ENCODE measurements at regions not wholly inside any gene's neighbourhood (a gene's known extent, or its start where the extent isn't known, plus 50 kb on each side); places are given as distances from the start of the nearest gene placed in this dataset.

DNA sequence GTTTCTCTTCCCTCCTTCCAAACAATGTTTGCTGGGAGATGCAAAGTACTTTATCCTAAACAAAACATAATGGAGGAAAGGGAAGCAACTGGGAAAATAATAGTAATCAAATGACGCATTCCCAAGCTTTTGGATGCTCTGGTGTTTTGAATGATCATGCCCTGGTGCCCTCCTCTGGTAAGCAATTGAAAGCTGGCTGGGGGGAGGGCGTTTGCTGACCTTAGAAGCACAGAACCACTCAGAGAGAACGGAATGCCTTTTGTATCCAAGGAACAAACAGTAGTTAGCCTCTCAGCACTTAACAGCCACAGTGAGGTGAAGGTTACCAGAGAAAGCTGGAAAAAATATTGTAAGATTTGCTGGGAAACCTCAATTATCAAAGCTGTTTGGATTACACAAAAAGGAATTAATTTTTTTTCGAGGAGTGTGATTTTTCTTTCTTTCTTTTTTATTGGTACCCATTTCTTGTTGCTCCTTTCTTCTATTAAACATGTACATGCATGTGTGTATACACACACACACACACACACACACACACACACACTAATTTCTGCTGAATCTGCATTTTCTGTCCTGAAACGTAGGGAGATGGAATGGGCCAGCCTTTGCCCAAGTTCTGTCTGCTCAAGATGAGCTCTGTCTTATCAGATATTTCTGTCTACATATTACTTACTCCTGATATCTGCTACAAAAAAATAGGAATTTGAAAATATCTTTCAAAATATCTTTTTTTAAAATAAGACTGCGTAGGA is 155.8 kb upstream of the IGFBP7 start:
- in situ Hi-C loops (cut with HindIII; ENCODE audit: low sequenced_read_pairs), result no loop called here
- TF ChIP-seq, protein P1, sequence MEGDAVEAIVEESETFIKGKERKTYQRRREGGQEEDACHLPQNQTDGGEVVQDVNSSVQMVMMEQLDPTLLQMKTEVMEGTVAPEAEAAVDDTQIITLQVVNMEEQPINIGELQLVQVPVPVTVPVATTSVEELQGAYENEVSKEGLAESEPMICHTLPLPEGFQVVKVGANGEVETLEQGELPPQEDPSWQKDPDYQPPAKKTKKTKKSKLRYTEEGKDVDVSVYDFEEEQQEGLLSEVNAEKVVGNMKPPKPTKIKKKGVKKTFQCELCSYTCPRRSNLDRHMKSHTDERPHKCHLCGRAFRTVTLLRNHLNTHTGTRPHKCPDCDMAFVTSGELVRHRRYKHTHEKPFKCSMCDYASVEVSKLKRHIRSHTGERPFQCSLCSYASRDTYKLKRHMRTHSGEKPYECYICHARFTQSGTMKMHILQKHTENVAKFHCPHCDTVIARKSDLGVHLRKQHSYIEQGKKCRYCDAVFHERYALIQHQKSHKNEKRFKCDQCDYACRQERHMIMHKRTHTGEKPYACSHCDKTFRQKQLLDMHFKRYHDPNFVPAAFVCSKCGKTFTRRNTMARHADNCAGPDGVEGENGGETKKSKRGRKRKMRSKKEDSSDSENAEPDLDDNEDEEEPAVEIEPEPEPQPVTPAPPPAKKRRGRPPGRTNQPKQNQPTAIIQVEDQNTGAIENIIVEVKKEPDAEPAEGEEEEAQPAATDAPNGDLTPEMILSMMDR (IDR thresholded peaks at IDR 0.05; ENCODE audit: low read depth, low read length, missing control alignments), result no peak
- DNase-seq (ENCODE audit: low read depth), result no peak
- H3K4me3 ChIP-seq (ENCODE audit: low read depth, low read length), result no peak overlapping the region

DNA sequence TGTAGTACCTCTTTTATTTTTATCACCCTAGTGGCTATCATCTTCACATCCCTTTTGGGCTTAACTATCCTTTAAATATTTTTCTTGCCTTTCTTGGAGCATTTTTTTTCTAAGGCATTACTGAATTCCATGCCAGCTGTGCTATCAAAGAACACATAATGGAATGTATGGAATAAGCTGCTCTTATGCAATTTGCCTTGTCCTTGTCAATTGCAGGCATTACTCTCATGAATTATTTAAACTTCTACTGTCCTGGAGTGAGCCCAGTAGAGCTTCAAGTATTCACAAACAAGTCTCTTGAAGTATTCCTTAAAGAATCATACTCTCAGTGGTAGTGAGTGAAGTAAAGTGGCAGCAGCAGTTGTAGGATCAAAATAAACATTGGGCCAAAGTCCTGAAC is 144.6 kb upstream of the IGFBP7 start:
- in situ Hi-C loops (cut with HindIII; ENCODE audit: low sequenced_read_pairs), result no loop called here
- DNase-seq (ENCODE audit: low read depth), result no peak
- TF ChIP-seq, protein P1 (IDR thresholded peaks at IDR 0.05; ENCODE audit: low read depth, low read length, missing control alignments), result no peak
- H3K4me3 ChIP-seq (ENCODE audit: low read depth, low read length), result no peak overlapping the region

- TF ChIP-seq, protein P1 (IDR thresholded peaks at IDR 0.05; ENCODE audit: low read depth, low read length, missing control alignments), result no peak
- in situ Hi-C loops (cut with HindIII; ENCODE audit: low sequenced_read_pairs), result no loop called here
- peak; percentile 9 for DNase-seq (ENCODE audit: low read depth)
- H3K4me3 ChIP-seq (ENCODE audit: low read depth, low read length), result no peak overlapping the region
Measured at GRCh38 chr4:57249083-57249482, 138.9 kb upstream of the IGFBP7 start.

- in situ Hi-C loops (cut with HindIII; ENCODE audit: low sequenced_read_pairs), result no loop called here
- H3K4me3 ChIP-seq (ENCODE audit: low read depth, low read length), result no peak overlapping the region
- TF ChIP-seq, protein P1 (IDR thresholded peaks at IDR 0.05; ENCODE audit: low read depth, low read length, missing control alignments), result no peak
- no peak for DNase-seq (ENCODE audit: low read depth)
Measured at GRCh38 chr4:57243076-57243475, 132.9 kb upstream of the IGFBP7 start.

DNA sequence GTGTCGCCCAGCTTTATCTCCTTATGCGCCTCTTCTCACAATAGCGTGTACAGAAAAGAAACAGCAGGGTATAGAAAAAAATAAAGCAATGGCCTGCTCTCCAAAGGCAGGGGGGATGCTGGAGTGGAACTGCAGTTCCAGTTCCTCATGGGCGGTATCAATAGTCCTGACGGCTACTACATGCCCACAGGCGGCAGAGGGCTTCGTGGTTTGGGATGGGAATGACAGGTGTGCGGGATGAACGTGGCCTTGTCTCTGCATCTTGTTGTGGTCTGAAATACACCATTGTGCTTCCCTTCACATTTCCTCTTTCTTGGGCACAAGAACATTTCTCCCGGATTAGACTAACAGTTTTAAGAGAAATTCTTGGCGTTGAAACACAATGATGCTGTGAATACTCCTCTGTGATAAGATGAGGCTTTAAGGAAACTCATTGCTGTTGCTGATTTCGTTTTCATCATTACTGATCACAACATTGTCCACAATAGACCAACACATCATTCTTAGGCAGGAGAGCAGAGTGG is 124.1 kb upstream of the IGFBP7 start:
- H3K4me3 ChIP-seq (ENCODE audit: low read depth, low read length), result no peak overlapping the region
- TF ChIP-seq, protein P1 (IDR thresholded peaks at IDR 0.05; ENCODE audit: low read depth, low read length, missing control alignments), result no peak
- DNase-seq (ENCODE audit: low read depth), result no peak
- in situ Hi-C loops (cut with HindIII; ENCODE audit: low sequenced_read_pairs), result no loop called here

GRCh38 chr4:57233386-57233785 is 123.2 kb upstream of the IGFBP7 start:
- TF ChIP-seq, protein P1 (IDR thresholded peaks at IDR 0.05; ENCODE audit: low read depth, low read length, missing control alignments), result no peak
- in situ Hi-C loops (cut with HindIII; ENCODE audit: low sequenced_read_pairs), result no loop called here
- H3K4me3 ChIP-seq (ENCODE audit: low read depth, low read length), result no peak overlapping the region
- peak; percentile 2 for DNase-seq (ENCODE audit: low read depth)
